Astrocyte (in vitro differentiated cells and primary cell): ENCODE measurements at regions not wholly inside any gene's neighbourhood (a gene's known extent, or its start where the extent isn't known, plus 50 kb on each side); places are given as distances from the start of the nearest gene placed in this dataset.

ENCODE experiments used
- DNase-seq: peaks from one replicate; pipeline ENCODE4 v3.0.0-alpha.2; 2010; ENCODE audit warnings: low read depth
- FAIRE-seq: peaks from 2 replicates; lab custom pipeline; 2011; peaks lifted over from hg19 to GRCh38; lab: Jason Lieb, UNC
- H2AFZ ChIP-seq: 2 replicates; pipeline ENCODE4 v1.6.0; 2012; ENCODE audit warnings: low read depth, low read length, inconsistent platforms
- H3K27ac ChIP-seq: 2 replicates; pipeline ENCODE4 v1.5.1; 2011; ENCODE audit warnings: low read depth, low read length, inconsistent platforms
- H3K27me3 ChIP-seq: 2 replicates; pipeline ENCODE4 v1.6.0; 2011; ENCODE audit warnings: low read length, inconsistent platforms; ENCODE audit not compliant: insufficient read depth
- H3K36me3 ChIP-seq: 2 replicates; pipeline ENCODE4 v1.5.1; 2011; ENCODE audit warnings: low read length, inconsistent platforms; ENCODE audit not compliant: insufficient read depth
- H3K4me1 ChIP-seq: 2 replicates; pipeline ENCODE4 v1.5.1; 2011; ENCODE audit warnings: low read length, inconsistent platforms; ENCODE audit not compliant: insufficient read depth
- H3K4me2 ChIP-seq: 2 replicates; pipeline ENCODE4 v1.6.0; 2012; ENCODE audit warnings: low read length, inconsistent platforms
- H3K4me3 ChIP-seq: 2 replicates; pipeline ENCODE4 v1.5.1; 2011; ENCODE audit warnings: low read depth, mild to moderate bottlenecking, low read length, inconsistent platforms; ENCODE audit not compliant: insufficient read depth
- H3K79me2 ChIP-seq: 2 replicates; pipeline ENCODE4 v1.6.0; 2012; ENCODE audit warnings: mild to moderate bottlenecking, low read length, inconsistent platforms; ENCODE audit not compliant: insufficient read depth
- H3K9ac ChIP-seq: 2 replicates; pipeline ENCODE4 v1.6.0; 2012; ENCODE audit warnings: mild to moderate bottlenecking, low read length, inconsistent platforms
- H3K9me3 ChIP-seq: 2 replicates; pipeline ENCODE4 v1.5.1; 2012; ENCODE audit warnings: low read depth, mild to moderate bottlenecking, low read length, inconsistent platforms; ENCODE audit not compliant: insufficient read depth
- H4K20me1 ChIP-seq: 2 replicates; pipeline ENCODE4 v1.6.0; 2012; ENCODE audit warnings: low read length, inconsistent platforms; ENCODE audit not compliant: insufficient read depth
- H3K27ac Mint-ChIP-seq: one replicate; pipeline ENCODE4 v1.8.0; 2021; ENCODE audit warnings: mild to moderate bottlenecking, mixed read lengths; ENCODE audit not compliant: unreplicated experiment
- H3K27me3 Mint-ChIP-seq: one replicate; pipeline ENCODE4 v1.8.0; 2021; ENCODE audit warnings: low read depth, mixed read lengths; ENCODE audit not compliant: unreplicated experiment
- H3K36me3 Mint-ChIP-seq: one replicate; pipeline ENCODE4 v1.8.0; 2021; ENCODE audit warnings: low read depth, mixed read lengths; ENCODE audit not compliant: unreplicated experiment
- H3K4me1 Mint-ChIP-seq: one replicate; pipeline ENCODE4 v1.8.0; 2021; ENCODE audit warnings: low read depth, mixed read lengths; ENCODE audit not compliant: unreplicated experiment
- H3K4me3 Mint-ChIP-seq: one replicate; pipeline ENCODE4 v1.8.0; 2021; ENCODE audit warnings: mild to moderate bottlenecking, moderate library complexity, mixed read lengths; ENCODE audit not compliant: unreplicated experiment
- H3K9me3 Mint-ChIP-seq: one replicate; pipeline ENCODE4 v1.8.0; 2021; ENCODE audit warnings: mild to moderate bottlenecking, mixed read lengths; ENCODE audit not compliant: unreplicated experiment
- EZH2 ChIP-seq: IDR thresholded peaks from 2 replicates; pipeline ENCODE4 v1.6.1; 2012; ENCODE audit warnings: mild to moderate bottlenecking, low read length, inconsistent platforms; ENCODE audit not compliant: insufficient read depth
- TF ChIP-seq, protein P1 (sequence below): IDR thresholded peaks from 2 replicates; pipeline ENCODE4 v1.5.1; 2011; ENCODE audit warnings: low read depth, mild to moderate bottlenecking, inconsistent platforms, low read length, moderate library complexity; ENCODE audit not compliant: insufficient read depth

DNA sequence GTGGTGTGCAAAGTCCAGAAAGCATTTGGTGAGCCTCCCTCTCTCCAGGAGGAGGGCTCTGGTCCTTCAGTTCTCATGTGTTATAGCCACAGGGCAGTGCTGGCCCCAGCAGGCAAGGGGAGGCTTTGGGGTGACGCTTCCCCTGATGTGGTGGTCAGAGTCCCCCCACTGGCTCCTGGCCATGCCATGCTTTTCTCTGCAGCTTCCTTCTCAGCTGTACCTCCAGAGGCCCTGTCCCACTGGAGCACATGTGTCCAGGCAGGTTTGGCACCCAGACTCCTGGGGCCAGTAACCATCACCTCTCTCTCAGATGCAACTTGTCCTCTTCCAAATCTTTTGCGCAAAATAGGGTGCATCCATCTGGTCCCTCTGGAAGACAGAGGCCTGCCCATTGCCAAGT is 233.0 kb upstream of the ZNF32 start:
- FAIRE-seq = no peak
- no peaks in the 10 kb centered on the region for H3K79me2 ChIP-seq

DNA sequence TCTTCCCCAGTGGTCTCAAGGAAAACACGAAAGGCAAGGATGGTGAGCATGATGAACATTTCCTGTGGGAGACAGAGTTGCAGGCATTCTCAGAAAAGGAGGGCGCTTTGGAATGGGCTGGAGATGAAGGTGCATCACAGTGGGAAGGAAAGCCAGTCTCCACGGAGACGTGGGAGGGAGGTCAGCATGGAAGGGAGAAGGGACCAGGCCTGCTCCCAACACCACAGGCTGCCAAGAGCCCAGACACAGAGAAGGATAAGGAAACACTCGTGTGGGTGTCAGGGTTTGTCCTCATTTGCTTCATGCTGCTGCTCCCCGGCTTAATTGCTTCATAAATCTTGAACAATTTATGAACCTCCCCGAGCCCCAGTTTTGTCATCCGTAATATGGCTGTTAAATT is 231.5 kb upstream of the ZNF32 start:
- H3K27ac Mint-ChIP-seq = no peak overlapping the region
- H3K79me2 ChIP-seq = no peaks in the 10 kb centered on the region
- TF ChIP-seq, protein P1, sequence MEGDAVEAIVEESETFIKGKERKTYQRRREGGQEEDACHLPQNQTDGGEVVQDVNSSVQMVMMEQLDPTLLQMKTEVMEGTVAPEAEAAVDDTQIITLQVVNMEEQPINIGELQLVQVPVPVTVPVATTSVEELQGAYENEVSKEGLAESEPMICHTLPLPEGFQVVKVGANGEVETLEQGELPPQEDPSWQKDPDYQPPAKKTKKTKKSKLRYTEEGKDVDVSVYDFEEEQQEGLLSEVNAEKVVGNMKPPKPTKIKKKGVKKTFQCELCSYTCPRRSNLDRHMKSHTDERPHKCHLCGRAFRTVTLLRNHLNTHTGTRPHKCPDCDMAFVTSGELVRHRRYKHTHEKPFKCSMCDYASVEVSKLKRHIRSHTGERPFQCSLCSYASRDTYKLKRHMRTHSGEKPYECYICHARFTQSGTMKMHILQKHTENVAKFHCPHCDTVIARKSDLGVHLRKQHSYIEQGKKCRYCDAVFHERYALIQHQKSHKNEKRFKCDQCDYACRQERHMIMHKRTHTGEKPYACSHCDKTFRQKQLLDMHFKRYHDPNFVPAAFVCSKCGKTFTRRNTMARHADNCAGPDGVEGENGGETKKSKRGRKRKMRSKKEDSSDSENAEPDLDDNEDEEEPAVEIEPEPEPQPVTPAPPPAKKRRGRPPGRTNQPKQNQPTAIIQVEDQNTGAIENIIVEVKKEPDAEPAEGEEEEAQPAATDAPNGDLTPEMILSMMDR = no peak
- TF ChIP-seq EZH2 = no peak

More for the DNA sequence above, 233.0 kb upstream of the ZNF32 start:
- H3K9ac ChIP-seq = no peak overlapping the region
- DNase-seq = no peak
- H3K4me1 ChIP-seq = peaks cover 3% of the 10 kb centered on the region
- H3K36me3 ChIP-seq = no peaks in the 10 kb centered on the region
- peaks cover 1% of the 10 kb centered on the region for H3K36me3 Mint-ChIP-seq
- no peaks in the 10 kb centered on the region for H3K9me3 Mint-ChIP-seq
- no peaks in the 10 kb centered on the region for H4K20me1 ChIP-seq
- H3K27ac Mint-ChIP-seq = no peak overlapping the region
- H3K4me3 Mint-ChIP-seq = no peak overlapping the region
- H3K27ac ChIP-seq = no peak overlapping the region
- H3K9me3 ChIP-seq = no peaks in the 10 kb centered on the region
- peaks cover 12% of the 10 kb centered on the region for H3K27me3 Mint-ChIP-seq
- H2AFZ ChIP-seq = no peak overlapping the region
- TF ChIP-seq, protein P1 = no peak
- TF ChIP-seq EZH2 = no peak
- no peak overlapping the region for H3K4me2 ChIP-seq
- no peak overlapping the region for H3K4me3 ChIP-seq
- peaks cover 10% of the 10 kb centered on the region for H3K4me1 Mint-ChIP-seq
- H3K27me3 ChIP-seq = no peaks in the 10 kb centered on the region

DNA sequence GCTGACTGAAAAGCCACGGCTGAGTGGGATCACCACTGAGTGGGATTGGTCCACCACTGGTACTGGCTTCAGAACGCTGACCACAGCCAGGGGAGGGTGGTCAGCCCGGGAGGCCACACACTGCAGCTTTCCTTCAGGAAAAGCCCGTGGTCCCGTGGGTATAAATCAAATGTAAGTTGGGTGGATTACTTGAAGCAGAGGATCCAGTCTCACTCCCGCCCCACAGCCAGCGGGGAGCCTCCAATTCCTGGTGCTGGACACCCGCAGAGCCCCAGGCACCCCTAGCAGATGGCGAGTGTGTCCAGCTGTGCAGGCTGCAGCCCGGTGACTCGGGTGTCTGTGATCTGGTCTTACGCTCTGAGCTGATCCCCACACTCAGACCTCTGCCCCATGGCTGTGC is 231.1 kb upstream of the ZNF32 start:
- no peaks in the 10 kb centered on the region for H3K79me2 ChIP-seq
- TF ChIP-seq, protein P1 = no peak
- no peak for TF ChIP-seq EZH2
- no peak overlapping the region for H3K27ac Mint-ChIP-seq
- H2AFZ ChIP-seq = no peak overlapping the region
- H3K4me3 ChIP-seq = no peak overlapping the region
- H3K36me3 Mint-ChIP-seq = peaks cover 1% of the 10 kb centered on the region
- no peak overlapping the region for H3K4me3 Mint-ChIP-seq
- H3K9ac ChIP-seq = no peak overlapping the region
- peaks cover 10% of the 10 kb centered on the region for H3K4me1 Mint-ChIP-seq
- H4K20me1 ChIP-seq = no peaks in the 10 kb centered on the region
- no peaks in the 10 kb centered on the region for H3K36me3 ChIP-seq
- H3K27me3 Mint-ChIP-seq = peaks cover 7% of the 10 kb centered on the region
- no peak overlapping the region for H3K27ac ChIP-seq
- H3K9me3 ChIP-seq = no peaks in the 10 kb centered on the region
- no peaks in the 10 kb centered on the region for H3K27me3 ChIP-seq
- H3K9me3 Mint-ChIP-seq = no peaks in the 10 kb centered on the region
- FAIRE-seq = no peak
- H3K4me2 ChIP-seq = no peak overlapping the region
- peaks cover 3% of the 10 kb centered on the region for H3K4me1 ChIP-seq
- no peak for DNase-seq

More for the DNA sequence above, 231.5 kb upstream of the ZNF32 start:
- Histone ChIP-seq H2AFZ (no peak overlapping the region), H3K4me2 (no peak overlapping the region), H3K4me3 (no peak overlapping the region), H4K20me1 (no peaks in the 10 kb centered on the region), H3K9ac (no peak overlapping the region), H3K9me3 (no peaks in the 10 kb centered on the region), H3K36me3 (no peaks in the 10 kb centered on the region), H3K27me3 (no peaks in the 10 kb centered on the region), H3K4me1 (peaks cover 3% of the 10 kb centered on the region), H3K27ac (no peak overlapping the region)
- Mint-ChIP-seq H3K4me3 (no peak overlapping the region), H3K4me1 (peaks cover 10% of the 10 kb centered on the region), H3K9me3 (no peaks in the 10 kb centered on the region), H3K27me3 (peaks cover 7% of the 10 kb centered on the region), H3K36me3 (peaks cover 1% of the 10 kb centered on the region)
- FAIRE-seq (no peak), DNase-seq (no peak)
